ENCODE measurements at regions not wholly inside any gene's neighbourhood (a gene's known extent, or its start where the extent isn't known, plus 50 kb on each side); places are given as distances from the start of the nearest gene placed in this dataset.

- TF ChIP-seq CTCF (IDR thresholded peaks at IDR 0.05) (no peak), POLR2A (IDR thresholded peaks at IDR 0.05) (no peak)
Measured at GRCh38 chr12:115385141-115385540, 701.2 kb upstream of the TBX3 start.

Measured in thyroid gland (tissue), 4 donors.